Neural progenitor cell (in vitro differentiated cells): ENCODE measurements at regions not wholly inside any gene's neighbourhood (a gene's known extent, or its start where the extent isn't known, plus 50 kb on each side); places are given as distances from the start of the nearest gene placed in this dataset.
"Not testable (repeated sequence)": the region's sequence is repeated elsewhere in the genome, so short reads cannot be mapped to it uniquely, and the experiment has no call there.

Source experiments
- DNase-seq: peaks from one replicate; pipeline ENCODE4 v3.0.0-alpha.2; 2016; ENCODE audit warnings: low spot score
- H2AFZ ChIP-seq: fragments of 200-600 bp; sonication (generic); replicated peaks from 2 replicates; pipeline ENCODE4 v1.6.1; 2016; ENCODE audit warnings: antibody characterized with exemption
- H3F3A ChIP-seq: fragments of 200-600 bp; sonication (generic); 2 replicates; pipeline ENCODE4 v1.6.1; 2016; ENCODE audit warnings: antibody characterized with exemption, low read depth
- H3K27ac ChIP-seq: fragments of 200-600 bp; sonication (generic); 2 replicates; pipeline ENCODE4 v1.5.1; 2016; ENCODE audit warnings: mild to moderate bottlenecking
- H3K27me3 ChIP-seq: fragments of 200-600 bp; sonication (generic); 2 replicates; pipeline ENCODE4 v1.6.1; 2016; ENCODE audit warnings: mild to moderate bottlenecking, moderate library complexity
- H3K36me3 ChIP-seq: fragments of 200-600 bp; sonication (generic); 2 replicates; pipeline ENCODE4 v1.5.1; 2016
- H3K4me1 ChIP-seq: fragments of 200-600 bp; sonication (generic); 2 replicates; pipeline ENCODE4 v1.6.1; 2016; ENCODE audit warnings: mixed run types
- H3K4me2 ChIP-seq: fragments of 200-600 bp; sonication (generic); 2 replicates; pipeline ENCODE4 v1.6.1; 2016
- H3K4me3 ChIP-seq: fragments of 200-600 bp; sonication (generic); 2 replicates; pipeline ENCODE4 v1.5.1; 2016
- H3K79me2 ChIP-seq: fragments of 200-600 bp; sonication (generic); 2 replicates; pipeline ENCODE4 v1.6.1; 2016; ENCODE audit warnings: low read depth
- H3K9ac ChIP-seq: fragments of 200-600 bp; sonication (generic); 2 replicates; pipeline ENCODE4 v1.6.1; 2016
- H3K9me3 ChIP-seq: fragments of 200-600 bp; sonication (generic); 2 replicates; pipeline ENCODE4 v1.5.1; 2016; ENCODE audit warnings: low read depth
- H4K20me1 ChIP-seq: fragments of 200-600 bp; sonication (generic); 2 replicates; pipeline ENCODE4 v1.6.1; 2016; ENCODE audit warnings: low read depth
- H3K27ac Mint-ChIP-seq: 3 replicates; pipeline ENCODE4 v1.8.0; 2021; ENCODE audit warnings: mixed read lengths
- H3K27me3 Mint-ChIP-seq: 2 replicates; pipeline ENCODE4 v1.8.0; 2022; ENCODE audit warnings: low read depth, mild to moderate bottlenecking, inconsistent platforms, moderate library complexity, mixed read lengths; ENCODE audit not compliant: insufficient read depth
- H3K36me3 Mint-ChIP-seq: 3 replicates; pipeline ENCODE4 v1.8.0; 2021; ENCODE audit warnings: mixed read lengths
- H3K4me1 Mint-ChIP-seq: 3 replicates; pipeline ENCODE4 v1.8.0; 2021; ENCODE audit warnings: mixed read lengths
- H3K4me3 Mint-ChIP-seq: 3 replicates; pipeline ENCODE4 v1.8.0; 2021; ENCODE audit warnings: mild to moderate bottlenecking, moderate library complexity, mixed read lengths
- H3K9me3 Mint-ChIP-seq: 3 replicates; pipeline ENCODE4 v1.8.0; 2020; ENCODE audit warnings: mixed read lengths
- EZH2 ChIP-seq: fragments of 200-600 bp; sonication (generic); IDR thresholded peaks from 2 replicates; pipeline ENCODE4 v1.6.1; 2017; ENCODE audit warnings: antibody characterized with exemption, mild to moderate bottlenecking, moderate library complexity
- EZH2phosphoT487 ChIP-seq: fragments of 200-600 bp; sonication (generic); IDR thresholded peaks from 2 replicates; pipeline ENCODE4 v1.6.1; 2017; ENCODE audit warnings: antibody characterized with exemption
- TF ChIP-seq, protein P1 (sequence below): fragments of 200-600 bp; sonication (generic); IDR thresholded peaks from 2 replicates; pipeline ENCODE4 v1.5.1; 2017; ENCODE audit warnings: antibody characterized with exemption, mild to moderate bottlenecking

DNA sequence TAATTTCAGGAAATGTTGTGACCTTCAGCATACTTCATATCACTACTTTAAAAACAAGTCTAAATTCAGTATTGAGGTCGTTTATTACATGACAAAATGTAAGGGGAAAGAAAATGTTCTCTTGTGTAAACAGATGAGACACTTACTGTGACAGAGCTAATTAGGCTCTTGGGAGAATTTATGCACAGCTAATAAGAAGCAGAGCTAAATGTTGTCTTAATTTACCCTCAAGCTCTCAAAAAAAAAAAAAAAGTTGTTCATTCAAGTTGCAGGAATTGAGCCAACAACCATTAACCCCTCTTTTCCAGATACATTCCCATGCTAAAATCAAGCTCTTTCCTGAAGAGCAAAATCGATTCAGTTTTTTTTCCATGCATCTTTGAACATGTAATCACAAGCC lies 1419.4 kb downstream of the FSCB start:
- Histone ChIP-seq H3K4me3 (no peak overlapping the region), H3K36me3 (no peaks in the 10 kb centered on the region), H3K4me2 (no peak overlapping the region), H3K27ac (no peak overlapping the region), H3K4me1 (no peaks in the 10 kb centered on the region), H3K79me2 (no peaks in the 10 kb centered on the region), H3K27me3 (no peaks in the 10 kb centered on the region), H3K9ac (no peak overlapping the region), H4K20me1 (no peaks in the 10 kb centered on the region), H3K9me3 (no peaks in the 10 kb centered on the region), H3F3A (no peaks in the 10 kb centered on the region), H2AFZ (no peak overlapping the region)
- Mint-ChIP-seq H3K9me3 (peaks cover 2% of the 10 kb centered on the region), H3K4me3 (no peak overlapping the region), H3K4me1 (no peaks in the 10 kb centered on the region), H3K27me3 (no peaks in the 10 kb centered on the region), H3K27ac (no peak overlapping the region), H3K36me3 (no peaks in the 10 kb centered on the region)
- DNase-seq: no peak
- TF ChIP-seq, protein P1, sequence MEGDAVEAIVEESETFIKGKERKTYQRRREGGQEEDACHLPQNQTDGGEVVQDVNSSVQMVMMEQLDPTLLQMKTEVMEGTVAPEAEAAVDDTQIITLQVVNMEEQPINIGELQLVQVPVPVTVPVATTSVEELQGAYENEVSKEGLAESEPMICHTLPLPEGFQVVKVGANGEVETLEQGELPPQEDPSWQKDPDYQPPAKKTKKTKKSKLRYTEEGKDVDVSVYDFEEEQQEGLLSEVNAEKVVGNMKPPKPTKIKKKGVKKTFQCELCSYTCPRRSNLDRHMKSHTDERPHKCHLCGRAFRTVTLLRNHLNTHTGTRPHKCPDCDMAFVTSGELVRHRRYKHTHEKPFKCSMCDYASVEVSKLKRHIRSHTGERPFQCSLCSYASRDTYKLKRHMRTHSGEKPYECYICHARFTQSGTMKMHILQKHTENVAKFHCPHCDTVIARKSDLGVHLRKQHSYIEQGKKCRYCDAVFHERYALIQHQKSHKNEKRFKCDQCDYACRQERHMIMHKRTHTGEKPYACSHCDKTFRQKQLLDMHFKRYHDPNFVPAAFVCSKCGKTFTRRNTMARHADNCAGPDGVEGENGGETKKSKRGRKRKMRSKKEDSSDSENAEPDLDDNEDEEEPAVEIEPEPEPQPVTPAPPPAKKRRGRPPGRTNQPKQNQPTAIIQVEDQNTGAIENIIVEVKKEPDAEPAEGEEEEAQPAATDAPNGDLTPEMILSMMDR: no peak
- no peak for TF ChIP-seq EZH2
- no peak for TF ChIP-seq EZH2phosphoT487

DNA sequence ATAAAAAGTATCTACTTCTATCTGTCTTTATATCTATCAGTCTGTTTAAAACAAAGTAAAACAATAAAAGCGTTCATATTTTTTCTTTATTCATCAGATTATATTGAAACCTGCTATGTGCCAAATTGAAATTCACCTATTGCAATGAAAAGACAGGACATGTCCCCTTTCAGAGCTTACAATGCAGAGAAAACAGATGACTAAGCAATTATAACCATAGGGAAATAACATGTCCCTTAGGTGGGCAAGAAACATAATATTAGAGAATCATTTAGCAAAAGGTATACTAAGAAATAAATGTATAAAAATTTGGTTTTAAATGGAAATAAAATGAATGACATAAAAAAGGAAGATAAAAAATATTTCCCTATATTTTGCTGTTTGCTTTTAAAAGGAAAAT lies 1421.3 kb downstream of the FSCB start:
- Histone ChIP-seq H3K27me3 (no peaks in the 10 kb centered on the region), H3K9ac (no peak overlapping the region), H3K4me2 (no peak overlapping the region), H3K4me3 (no peak overlapping the region), H3F3A (no peaks in the 10 kb centered on the region), H3K36me3 (no peaks in the 10 kb centered on the region), H3K9me3 (no peaks in the 10 kb centered on the region), H3K4me1 (no peaks in the 10 kb centered on the region), H3K27ac (no peak overlapping the region), H4K20me1 (no peaks in the 10 kb centered on the region), H3K79me2 (no peaks in the 10 kb centered on the region), H2AFZ (no peak overlapping the region)
- no peak overlapping the region for H3K27ac Mint-ChIP-seq
- H3K9me3 Mint-ChIP-seq: peaks cover 2% of the 10 kb centered on the region
- TF ChIP-seq EZH2 (no peak), EZH2phosphoT487 (no peak)
- TF ChIP-seq, protein P1: no peak
- no peaks in the 10 kb centered on the region for H3K27me3 Mint-ChIP-seq
- H3K36me3 Mint-ChIP-seq: no peaks in the 10 kb centered on the region
- no peaks in the 10 kb centered on the region for H3K4me1 Mint-ChIP-seq
- H3K4me3 Mint-ChIP-seq: no peak overlapping the region
- no peak for DNase-seq

DNA sequence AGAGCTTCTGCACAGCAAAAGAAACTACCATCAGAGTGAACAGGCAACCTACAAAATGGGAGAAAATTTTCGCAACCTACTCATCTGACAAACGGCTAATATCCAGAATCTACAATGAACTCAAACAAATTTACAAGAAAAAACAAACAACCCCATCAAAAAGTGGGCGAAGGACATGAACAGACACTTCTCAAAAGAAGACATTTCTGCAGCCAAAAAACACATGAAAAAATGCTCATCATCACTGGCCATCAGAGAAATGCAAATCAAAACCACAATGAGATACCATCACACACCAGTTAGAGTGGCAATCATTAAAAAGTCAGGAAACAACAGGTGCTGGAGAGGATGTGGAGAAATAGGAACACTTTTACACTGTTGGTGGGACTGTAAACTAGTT lies 1439.7 kb downstream of the FSCB start:
- H3K4me1 ChIP-seq, H3K4me3 ChIP-seq, H3K27ac ChIP-seq, H3K9me3 ChIP-seq, H3K4me3 Mint-ChIP-seq, H3K36me3 Mint-ChIP-seq, H3K27me3 ChIP-seq, H3K9me3 Mint-ChIP-seq, DNase-seq, H4K20me1 ChIP-seq, H3K79me2 ChIP-seq, H3K27me3 Mint-ChIP-seq, H3K4me2 ChIP-seq, H2AFZ ChIP-seq, H3K4me1 Mint-ChIP-seq, H3K36me3 ChIP-seq, H3F3A ChIP-seq, H3K9ac ChIP-seq, H3K27ac Mint-ChIP-seq: not testable (repeated sequence)

DNA sequence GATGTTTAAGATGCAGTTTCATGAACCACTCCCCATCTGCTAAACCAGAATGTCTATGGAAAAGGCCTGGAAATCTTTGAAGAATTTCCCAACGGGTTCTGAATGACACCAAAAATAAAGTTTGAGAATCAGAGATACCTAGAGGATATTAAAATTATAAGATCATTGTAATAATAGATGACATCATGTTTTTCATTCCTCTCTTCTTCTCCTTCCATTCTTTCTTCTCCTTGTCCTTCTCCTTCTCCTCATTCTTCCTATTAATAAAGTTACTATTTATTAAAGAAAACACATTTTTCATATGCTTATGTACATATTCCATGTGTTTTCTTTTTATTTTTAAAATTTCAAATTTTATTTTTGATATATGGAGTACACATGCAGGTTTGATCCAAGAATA lies 1449.4 kb downstream of the LRFN5 start:
- Histone ChIP-seq H3K79me2 (no peaks in the 10 kb centered on the region), H3K9me3 (no peaks in the 10 kb centered on the region), H3K4me3 (no peak overlapping the region), H3K9ac (no peak overlapping the region), H2AFZ (no peak overlapping the region), H3K36me3 (no peaks in the 10 kb centered on the region), H3F3A (no peaks in the 10 kb centered on the region), H3K27me3 (no peaks in the 10 kb centered on the region), H3K4me2 (no peak overlapping the region), H4K20me1 (no peaks in the 10 kb centered on the region), H3K4me1 (no peaks in the 10 kb centered on the region), H3K27ac (no peak overlapping the region)
- H3K4me1 Mint-ChIP-seq: no peaks in the 10 kb centered on the region
- H3K36me3 Mint-ChIP-seq: no peaks in the 10 kb centered on the region
- no peak for DNase-seq
- peaks cover 2% of the 10 kb centered on the region for H3K27me3 Mint-ChIP-seq
- H3K9me3 Mint-ChIP-seq: peaks cover 2% of the 10 kb centered on the region
- no peak overlapping the region for H3K4me3 Mint-ChIP-seq
- H3K27ac Mint-ChIP-seq: no peak overlapping the region
- no peak for TF ChIP-seq EZH2
- TF ChIP-seq, protein P1: no peak
- TF ChIP-seq EZH2phosphoT487: no peak
